Sigmoid colon (tissue), 6 donors: ENCODE measurements at regions not wholly inside any gene's neighbourhood (a gene's known extent, or its start where the extent isn't known, plus 50 kb on each side); places are given as distances from the start of the nearest gene placed in this dataset.

Experiments used
- DNase-seq: peaks from one replicate; pipeline ENCODE4 v3.0.0-alpha.2; 2019
- H3K27ac ChIP-seq, 4 donors: fragments of 200-600 bp; sonication (generic); one replicate each; pipeline ENCODE4 v1.5.1; 2016 to 2019; ENCODE audit warnings: mild to moderate bottlenecking in 1 of 4
- H3K27me3 ChIP-seq, 3 donors: fragments of 200-600 bp; sonication (generic); one replicate each; pipeline ENCODE4 v1.5.1; 2019; ENCODE audit warnings: mild to moderate bottlenecking in 1 of 3
- H3K36me3 ChIP-seq, 4 donors: fragments of 200-600 bp; sonication (generic); one replicate each; pipeline ENCODE4 v1.5.1; 2016 to 2019
- H3K4me1 ChIP-seq, 4 donors: fragments of 200-600 bp; sonication (generic); one replicate each; pipeline ENCODE4 v1.5.1; 2017 to 2019
- H3K4me3 ChIP-seq, 4 donors: fragments of 200-600 bp; sonication (generic); one replicate each; pipeline ENCODE4 v1.5.1; 2017 to 2019; ENCODE audit warnings: mild to moderate bottlenecking in 2 of 4, moderate library complexity in 1 of 4
- H3K9me3 ChIP-seq, 4 donors: fragments of 200-600 bp in 3 of 4; sonication (generic) in 3 of 4; one replicate each; pipeline versions ENCODE4 v1.5.1 to v1.6.1; 2013 to 2019
- EP300 ChIP-seq, 4 donors: sonication (generic); formaldehyde crosslinking; IDR thresholded peaks; one replicate each; pipeline ENCODE4 v1.6.1; 2017; ENCODE audit warnings: antibody characterized with exemption in 4 of 4
- POLR2A ChIP-seq, 2 donors: fragments of 450-650 bp; IDR thresholded peaks; one replicate each; pipeline ENCODE4 v1.6.1; 2016; ENCODE audit warnings: antibody characterized with exemption in 2 of 2, mild to moderate bottlenecking in 2 of 2, moderate library complexity in 2 of 2
- POLR2AphosphoS5 ChIP-seq, 4 donors: sonication (generic); formaldehyde crosslinking; IDR thresholded peaks; one replicate each; pipeline ENCODE4 v1.6.1; 2017; ENCODE audit warnings: antibody characterized with exemption in 4 of 4
- WGBS, 2 donors: extraction: QIAGEN DNeasy Blood & Tissue Kit; methylation state at CpG; one replicate each; pipeline ENCODE4 v1.1.7; 2013; 5-methylcytosine and 5-hydroxymethylcytosine counted together
- intact Hi-C: fragments of 100-400 bp; cut with DNase I; formaldehyde crosslinking; loops from one replicate; pipeline ENCODE4 v1.15.1; 2023
- TF ChIP-seq, protein P1 (sequence below), 4 experiments: fragments of 450-650 bp in 3 of 4; fragments of 200-600 bp in 1 of 4; IDR thresholded peaks; one replicate each; pipeline ENCODE4 v1.5.1; 2016 to 2019; ENCODE audit warnings: antibody characterized with exemption in 4 of 4, mild to moderate bottlenecking in 3 of 4, moderate library complexity in 2 of 4
- donor health status: healthy with polysubstance abuse.
- donor health status: healthy.

DNA sequence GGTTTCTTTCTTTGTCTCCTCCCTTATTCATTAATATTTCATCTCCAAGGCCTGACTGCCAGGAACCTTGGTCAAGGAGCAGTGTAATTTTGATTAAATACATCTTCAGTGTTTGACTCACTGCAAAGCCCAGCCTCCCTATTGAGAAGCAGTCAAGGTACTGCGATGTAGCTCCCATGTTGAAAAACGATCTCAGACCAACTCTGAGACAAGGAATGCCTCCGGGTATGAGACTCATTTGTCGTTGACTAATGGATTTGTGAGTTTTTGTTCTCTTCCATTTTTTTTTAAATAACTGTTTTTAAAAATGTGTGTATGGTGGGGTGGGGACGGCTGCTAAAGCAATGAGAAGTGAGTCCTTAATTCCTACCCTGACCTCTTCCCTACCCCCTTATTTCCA, 361.6 kb downstream of the SOX11 start:
- Histone ChIP-seq H3K27ac (no peak overlapping the region), H3K27me3 (no peaks in the 10 kb centered on the region), H3K9me3 (peaks cover 0 to 1% (median 0%) of the 10 kb centered on the region in 4 donors), H3K4me3 (no peak overlapping the region), H3K4me1 (no peaks in the 10 kb centered on the region), H3K36me3 (no peaks in the 10 kb centered on the region)
- TF ChIP-seq POLR2AphosphoS5 (IDR thresholded peaks at IDR 0.05) (no peak), POLR2A (IDR thresholded peaks at IDR 0.05) (no peak), EP300 (IDR thresholded peaks at IDR 0.05) (no peak)
- TF ChIP-seq, protein P1, sequence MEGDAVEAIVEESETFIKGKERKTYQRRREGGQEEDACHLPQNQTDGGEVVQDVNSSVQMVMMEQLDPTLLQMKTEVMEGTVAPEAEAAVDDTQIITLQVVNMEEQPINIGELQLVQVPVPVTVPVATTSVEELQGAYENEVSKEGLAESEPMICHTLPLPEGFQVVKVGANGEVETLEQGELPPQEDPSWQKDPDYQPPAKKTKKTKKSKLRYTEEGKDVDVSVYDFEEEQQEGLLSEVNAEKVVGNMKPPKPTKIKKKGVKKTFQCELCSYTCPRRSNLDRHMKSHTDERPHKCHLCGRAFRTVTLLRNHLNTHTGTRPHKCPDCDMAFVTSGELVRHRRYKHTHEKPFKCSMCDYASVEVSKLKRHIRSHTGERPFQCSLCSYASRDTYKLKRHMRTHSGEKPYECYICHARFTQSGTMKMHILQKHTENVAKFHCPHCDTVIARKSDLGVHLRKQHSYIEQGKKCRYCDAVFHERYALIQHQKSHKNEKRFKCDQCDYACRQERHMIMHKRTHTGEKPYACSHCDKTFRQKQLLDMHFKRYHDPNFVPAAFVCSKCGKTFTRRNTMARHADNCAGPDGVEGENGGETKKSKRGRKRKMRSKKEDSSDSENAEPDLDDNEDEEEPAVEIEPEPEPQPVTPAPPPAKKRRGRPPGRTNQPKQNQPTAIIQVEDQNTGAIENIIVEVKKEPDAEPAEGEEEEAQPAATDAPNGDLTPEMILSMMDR (IDR thresholded peaks at IDR 0.05), result no peak
- no peak for DNase-seq
- intact Hi-C loops, result no loop called here
- WGBS, 2 donors, result 66 to 71% methylated on average over 5 of the region's 5 CpGs

DNA sequence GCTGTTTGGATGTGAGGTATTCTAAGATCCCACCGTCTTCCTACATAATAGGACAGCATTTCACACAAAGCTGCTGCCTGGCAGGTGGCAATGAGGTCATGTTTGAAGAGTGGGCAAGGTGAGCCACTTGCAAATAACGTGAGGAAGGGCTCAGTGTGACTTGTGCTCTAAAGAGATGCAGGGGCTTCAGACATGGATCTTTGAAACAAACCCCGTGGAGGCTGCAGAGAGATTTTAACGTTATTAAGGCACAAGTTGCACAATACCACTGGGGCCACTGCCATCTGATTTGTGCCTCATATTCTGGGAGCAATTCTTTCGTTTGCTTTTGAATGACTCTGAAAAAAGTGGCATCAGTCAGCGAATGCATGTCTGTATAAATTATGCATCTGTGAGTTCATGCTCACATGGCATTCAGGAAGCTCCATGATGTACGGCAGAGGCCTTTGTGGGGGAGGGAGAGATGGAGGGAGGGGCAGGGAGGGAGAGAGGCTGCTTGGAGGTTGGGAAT, 362.0 kb downstream of the SOX11 start:
- no peak for DNase-seq
- no peaks in the 10 kb centered on the region for H3K36me3 ChIP-seq
- H3K4me1 ChIP-seq, result no peaks in the 10 kb centered on the region
- TF ChIP-seq POLR2A (IDR thresholded peaks at IDR 0.05), result no peak
- TF ChIP-seq, protein P1 (IDR thresholded peaks at IDR 0.05), result no peak
- no peak for TF ChIP-seq EP300 (IDR thresholded peaks at IDR 0.05)
- no peak for TF ChIP-seq POLR2AphosphoS5 (IDR thresholded peaks at IDR 0.05)
- H3K4me3 ChIP-seq, result no peak overlapping the region
- WGBS, 2 donors, result 33 to 36% methylated on average over 7 of the region's 7 CpGs
- no peak overlapping the region for H3K27ac ChIP-seq
- H3K27me3 ChIP-seq, result no peaks in the 10 kb centered on the region
- peaks cover 0 to 1% (median 0%) of the 10 kb centered on the region in 4 donors for H3K9me3 ChIP-seq
- intact Hi-C loops, result no loop called here

DNA sequence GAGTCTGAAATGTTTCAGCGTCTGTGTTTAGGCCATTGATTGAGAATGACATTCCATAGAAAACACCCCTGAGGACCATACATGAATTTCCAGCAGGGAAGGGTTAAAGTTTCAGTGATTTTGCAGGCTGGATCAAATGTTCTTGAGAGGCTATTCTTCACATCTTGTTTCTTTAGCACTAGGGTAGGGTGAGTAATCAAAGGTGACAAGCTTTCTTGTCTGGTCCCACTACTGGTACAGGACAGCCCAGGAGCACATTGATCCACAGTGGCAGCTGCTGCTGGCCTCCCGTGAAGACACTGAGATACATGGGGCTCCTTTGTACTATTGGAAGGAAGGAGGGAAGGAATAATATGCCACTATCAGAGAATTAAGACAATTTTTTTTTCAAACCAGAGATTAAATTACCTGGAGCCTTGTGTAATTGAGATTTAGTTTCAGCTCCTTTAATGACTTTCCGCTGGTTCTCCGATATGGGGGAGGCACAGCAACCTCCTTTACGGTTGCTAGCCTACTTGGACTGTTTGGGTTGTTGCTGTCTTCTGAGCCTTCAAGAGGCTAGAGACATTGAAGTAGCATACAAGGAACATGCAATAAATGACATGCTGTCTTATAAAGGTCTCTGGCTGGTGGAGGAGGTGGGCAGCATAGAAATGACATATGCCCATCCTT, 368.9 kb downstream of the SOX11 start:
- no peak overlapping the region for H3K4me3 ChIP-seq
- intact Hi-C loops, result no loop called here
- no peaks in the 10 kb centered on the region for H3K36me3 ChIP-seq
- no peak for TF ChIP-seq EP300 (IDR thresholded peaks at IDR 0.05)
- no peak for TF ChIP-seq POLR2A (IDR thresholded peaks at IDR 0.05)
- TF ChIP-seq, protein P1 (IDR thresholded peaks at IDR 0.05), result no peak
- no peak for TF ChIP-seq POLR2AphosphoS5 (IDR thresholded peaks at IDR 0.05)
- H3K9me3 ChIP-seq, result no peaks in the 10 kb centered on the region
- no peak overlapping the region for H3K27ac ChIP-seq
- 92 to 93% methylated on average over 5 of the region's 5 CpGs for WGBS, 2 donors
- no peak for DNase-seq
- H3K4me1 ChIP-seq, result no peaks in the 10 kb centered on the region
- no peaks in the 10 kb centered on the region for H3K27me3 ChIP-seq

DNA sequence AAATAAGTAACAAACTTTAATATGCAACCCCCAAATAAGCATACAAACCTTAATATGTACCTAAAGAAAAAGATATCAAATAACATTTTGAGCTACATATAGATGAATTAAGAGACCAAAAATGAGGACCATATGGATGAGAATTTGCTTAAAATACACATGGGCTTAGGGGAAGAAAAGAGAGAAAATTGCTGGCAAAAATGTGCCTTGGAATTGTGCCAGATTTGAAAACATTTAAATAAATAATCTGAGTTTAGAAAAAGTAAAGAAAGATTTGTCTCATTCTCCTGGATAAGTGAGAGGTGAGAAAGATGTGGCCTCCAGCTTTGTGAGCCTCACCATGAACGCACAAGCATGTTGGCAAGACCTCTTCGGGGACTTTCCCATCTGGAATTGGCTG, 372.6 kb downstream of the SOX11 start:
- no peak for DNase-seq
- Histone ChIP-seq H3K4me1 (peaks cover 0 to 10% (median 0%) of the 10 kb centered on the region in 4 donors), H3K4me3 (no peak overlapping the region), H3K27ac (no peak overlapping the region), H3K9me3 (no peaks in the 10 kb centered on the region), H3K27me3 (no peaks in the 10 kb centered on the region), H3K36me3 (no peaks in the 10 kb centered on the region)
- WGBS, 2 donors, result 83 to 91% methylated on average over 2 of the region's 2 CpGs
- TF ChIP-seq EP300 (IDR thresholded peaks at IDR 0.05), result no peak
- no peak for TF ChIP-seq POLR2A (IDR thresholded peaks at IDR 0.05)
- TF ChIP-seq, protein P1 (IDR thresholded peaks at IDR 0.05), result no peak
- TF ChIP-seq POLR2AphosphoS5 (IDR thresholded peaks at IDR 0.05), result no peak
- intact Hi-C loops, result no loop called here
